ENCODE measurements at regions not wholly inside any gene's neighbourhood (a gene's known extent, or its start where the extent isn't known, plus 50 kb on each side); places are given as distances from the start of the nearest gene placed in this dataset.
A peak's percentile ranks its signal among the peaks of the same experiment; 100 is the strongest.
"Not testable (repeated sequence)": the region's sequence is repeated elsewhere in the genome, so short reads cannot be mapped to it uniquely, and the experiment has no call there.

GRCh38 chr19:28359431-28360414, 853.2 kb downstream of the UQCRFS1 start:
- Histone ChIP-seq H3K27ac (no peak overlapping the region), H3K9me3 (peaks cover 0 to 5% (median 0%) of the 10 kb centered on the region in 12 donors), H3K36me3 (no peaks in the 10 kb centered on the region), H3K4me3 (no peak overlapping the region), H3K27me3 (no peaks in the 10 kb centered on the region), H3K4me1 (no peaks in the 10 kb centered on the region)
- DNase-seq: no peak
- ATAC-seq: no peak
- intact Hi-C loops (cut with DNase I): no loop called here
- 75 to 82% (median 80%) methylated on average over 2 of the region's 2 CpGs for WGBS, 4 donors
- no peak for TF ChIP-seq POLR2A (IDR thresholded peaks at IDR 0.05)
- TF ChIP-seq CTCF (IDR thresholded peaks at IDR 0.05): no peak

GRCh38 chr19:28358633-28359032, 854.3 kb downstream of the UQCRFS1 start:
- Histone ChIP-seq H3K27me3 (no peaks in the 10 kb centered on the region), H3K36me3 (no peaks in the 10 kb centered on the region), H3K27ac (no peak overlapping the region), H3K9me3 (peaks cover 0 to 8% (median 0%) of the 10 kb centered on the region in 12 donors), H3K4me1 (no peaks in the 10 kb centered on the region), H3K4me3 (no peak overlapping the region)
- 45 to 63% (median 48%) methylated on average over 2 of the region's 2 CpGs for WGBS, 4 donors
- intact Hi-C loops (cut with DNase I): no loop called here
- DNase-seq (no peak), ATAC-seq (no peak)
- no peak for TF ChIP-seq CTCF (IDR thresholded peaks at IDR 0.05)
- TF ChIP-seq POLR2A (IDR thresholded peaks at IDR 0.05): no peak

- H3K27ac ChIP-seq: no peak overlapping the region
- H3K4me1 ChIP-seq: no peaks in the 10 kb centered on the region
- DNase-seq (no peak), ATAC-seq (peak in 1 of 4 donors; percentile 18)
- no peak overlapping the region for H3K4me3 ChIP-seq
- H3K36me3 ChIP-seq: no peaks in the 10 kb centered on the region
- no peaks in the 10 kb centered on the region for H3K27me3 ChIP-seq
- intact Hi-C loops (cut with DNase I): no loop called here
- 85 to 90% (median 88%) methylated on average over 3 of the region's 3 CpGs for WGBS, 4 donors
- no peak for TF ChIP-seq POLR2A (IDR thresholded peaks at IDR 0.05)
- TF ChIP-seq CTCF (IDR thresholded peaks at IDR 0.05): no peak
- peaks cover 0 to 12% (median under 1%) of the 10 kb centered on the region in 12 donors for H3K9me3 ChIP-seq
Observed at GRCh38 chr19:28351761-28352160, 861.2 kb downstream of the UQCRFS1 start.

GRCh38 chr19:28351321-28351720, 861.6 kb downstream of the UQCRFS1 start:
- WGBS, 4 donors: 80 to 89% (median 85%) methylated on average over 6 of the region's 6 CpGs
- ATAC-seq; DNase-seq; H3K27me3 ChIP-seq; H3K4me1 ChIP-seq; H3K4me3 ChIP-seq; H3K27ac ChIP-seq; H3K36me3 ChIP-seq; intact Hi-C loops (cut with DNase I): not testable (repeated sequence)
- H3K9me3 ChIP-seq: peaks cover 0 to 12% (median 0%) of the 10 kb centered on the region in 12 donors

Data from heart left ventricle (tissue), 16 donors.